Fibroblast of villous mesenchyme (primary cell): ENCODE measurements at regions not wholly inside any gene's neighbourhood (a gene's known extent, or its start where the extent isn't known, plus 50 kb on each side); places are given as distances from the start of the nearest gene placed in this dataset.
"Not testable (repeated sequence)": the region's sequence is repeated elsewhere in the genome, so short reads cannot be mapped to it uniquely, and the experiment has no call there.

Experiments used
- DNase-seq: peaks from one replicate; pipeline ENCODE4 v3.0.0-alpha.2; 2010; ENCODE audit warnings: low read depth
- H3K4me3 ChIP-seq: 2 replicates; pipeline ENCODE4 v1.5.1; 2011; ENCODE audit warnings: low read depth, mild to moderate bottlenecking, low read length
- TF ChIP-seq, protein P1 (sequence below): IDR thresholded peaks from 2 replicates; pipeline ENCODE4 v1.5.1; 2012; ENCODE audit warnings: low read depth, mild to moderate bottlenecking, low read length; ENCODE audit not compliant: insufficient read depth

- no peak overlapping the region for H3K4me3 ChIP-seq
- DNase-seq = no peak
- TF ChIP-seq, protein P1, sequence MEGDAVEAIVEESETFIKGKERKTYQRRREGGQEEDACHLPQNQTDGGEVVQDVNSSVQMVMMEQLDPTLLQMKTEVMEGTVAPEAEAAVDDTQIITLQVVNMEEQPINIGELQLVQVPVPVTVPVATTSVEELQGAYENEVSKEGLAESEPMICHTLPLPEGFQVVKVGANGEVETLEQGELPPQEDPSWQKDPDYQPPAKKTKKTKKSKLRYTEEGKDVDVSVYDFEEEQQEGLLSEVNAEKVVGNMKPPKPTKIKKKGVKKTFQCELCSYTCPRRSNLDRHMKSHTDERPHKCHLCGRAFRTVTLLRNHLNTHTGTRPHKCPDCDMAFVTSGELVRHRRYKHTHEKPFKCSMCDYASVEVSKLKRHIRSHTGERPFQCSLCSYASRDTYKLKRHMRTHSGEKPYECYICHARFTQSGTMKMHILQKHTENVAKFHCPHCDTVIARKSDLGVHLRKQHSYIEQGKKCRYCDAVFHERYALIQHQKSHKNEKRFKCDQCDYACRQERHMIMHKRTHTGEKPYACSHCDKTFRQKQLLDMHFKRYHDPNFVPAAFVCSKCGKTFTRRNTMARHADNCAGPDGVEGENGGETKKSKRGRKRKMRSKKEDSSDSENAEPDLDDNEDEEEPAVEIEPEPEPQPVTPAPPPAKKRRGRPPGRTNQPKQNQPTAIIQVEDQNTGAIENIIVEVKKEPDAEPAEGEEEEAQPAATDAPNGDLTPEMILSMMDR = no peak
These were observed 738.7 kb upstream of the CHAC2 start for GRCh38 chr2:53028746-53029423.

GRCh38 chr2:53028225-53028624 lies 739.4 kb upstream of the CHAC2 start:
- DNase-seq = peak; percentile 30
- TF ChIP-seq, protein P1 = no peak
- H3K4me3 ChIP-seq = no peak overlapping the region

GRCh38 chr2:53022248-53022647 lies 745.4 kb upstream of the CHAC2 start:
- not testable (repeated sequence) for H3K4me3 ChIP-seq, DNase-seq

- H3K4me3 ChIP-seq = no peak overlapping the region
- TF ChIP-seq, protein P1 = no peak
- no peak for DNase-seq
These were observed 745.8 kb upstream of the CHAC2 start for GRCh38 chr2:53021828-53022227.

DNA sequence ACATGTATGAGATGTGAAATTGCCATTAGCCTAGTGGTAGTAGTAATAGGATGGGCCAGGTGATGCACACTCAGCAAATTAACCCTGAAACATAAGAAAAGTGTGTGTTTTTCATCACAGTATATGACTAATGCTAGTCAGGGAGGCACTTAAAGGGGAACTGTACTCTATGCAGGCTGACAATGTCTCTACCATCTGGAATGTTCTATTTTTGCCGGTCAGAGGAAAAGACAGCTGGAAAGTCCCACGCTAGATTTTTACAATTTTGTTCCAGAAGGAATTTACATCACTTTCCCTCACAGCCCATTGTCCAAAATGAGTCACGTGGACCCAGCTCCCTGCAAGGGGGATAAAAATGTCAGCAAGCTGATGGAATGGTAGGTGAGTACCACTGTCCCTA lies 746.3 kb upstream of the CHAC2 start:
- DNase-seq = peak; percentile 57
- TF ChIP-seq, protein P1 = no peak
- H3K4me3 ChIP-seq = no peak overlapping the region

- no peak overlapping the region for H3K4me3 ChIP-seq
- TF ChIP-seq, protein P1 = no peak
- DNase-seq = no peak
These were observed 748.7 kb upstream of the CHAC2 start for GRCh38 chr2:53018825-53019425.

GRCh38 chr2:53006980-53007379 lies 760.6 kb upstream of the CHAC2 start:
- TF ChIP-seq, protein P1 = no peak
- no peak overlapping the region for H3K4me3 ChIP-seq
- DNase-seq = no peak
